ENCODE measurements at regions not wholly inside any gene's neighbourhood (a gene's known extent, or its start where the extent isn't known, plus 50 kb on each side); places are given as distances from the start of the nearest gene placed in this dataset.

GRCh38 chr5:171701100-171701541 is 84.5 kb upstream of the SMIM23 start:
- ATAC-seq (no peak), DNase-seq (no peak)
- H3K27ac ChIP-seq = no peak overlapping the region

GRCh38 chr5:171702135-171702770 is 83.4 kb upstream of the SMIM23 start:
- Histone ChIP-seq H3K4me1 (no peaks in the 10 kb centered on the region), H3K27ac (no peak overlapping the region), H3K4me3 (no peak overlapping the region), H3K27me3 (no peaks in the 10 kb centered on the region), H3K9me3 (no peaks in the 10 kb centered on the region), H3K36me3 (no peaks in the 10 kb centered on the region)
- TF ChIP-seq POLR2A (IDR thresholded peaks at IDR 0.05) (no peak), CTCF (IDR thresholded peaks at IDR 0.05 in 4 of 5, conservative IDR thresholded peaks at IDR 0.05 in 1 of 5) (no peak)
- in situ Hi-C loops (cut with MboI; ENCODE audit: low sequenced_read_pairs in 4 of 4) (no loop called here), intact Hi-C loops (cut with DNase I; ENCODE audit: low total_unique reads) (no loop called here)
- no peak for DNase-seq
- ATAC-seq = no peak

More at GRCh38 chr5:171701100-171701541, 84.5 kb upstream of the SMIM23 start:
- in situ Hi-C loops (cut with MboI; ENCODE audit: low sequenced_read_pairs in 4 of 4) = no loop called here
- H3K36me3 ChIP-seq = no peaks in the 10 kb centered on the region
- no peaks in the 10 kb centered on the region for H3K4me1 ChIP-seq
- H3K9me3 ChIP-seq = no peaks in the 10 kb centered on the region
- no peaks in the 10 kb centered on the region for H3K27me3 ChIP-seq
- no peak overlapping the region for H3K4me3 ChIP-seq
- intact Hi-C loops (cut with DNase I; ENCODE audit: low total_unique reads) = no loop called here
- TF ChIP-seq POLR2A (IDR thresholded peaks at IDR 0.05) (no peak), CTCF (IDR thresholded peaks at IDR 0.05 in 4 of 5, conservative IDR thresholded peaks at IDR 0.05 in 1 of 5) (no peak)

- Histone ChIP-seq H3K9me3 (no peaks in the 10 kb centered on the region), H3K27me3 (no peaks in the 10 kb centered on the region), H3K27ac (no peak overlapping the region), H3K4me3 (no peak overlapping the region), H3K4me1 (no peaks in the 10 kb centered on the region), H3K36me3 (no peaks in the 10 kb centered on the region)
- TF ChIP-seq CTCF (IDR thresholded peaks at IDR 0.05 in 4 of 5, conservative IDR thresholded peaks at IDR 0.05 in 1 of 5) (no peak), POLR2A (IDR thresholded peaks at IDR 0.05) (no peak)
- no peak for ATAC-seq
- in situ Hi-C loops (cut with MboI; ENCODE audit: low sequenced_read_pairs in 4 of 4) (no loop called here), intact Hi-C loops (cut with DNase I; ENCODE audit: low total_unique reads) (no loop called here)
- DNase-seq = no peak
These were observed 82.5 kb upstream of the SMIM23 start for GRCh38 chr5:171703146-171703545.

GRCh38 chr5:171705036-171705435 is 80.6 kb upstream of the SMIM23 start:
- intact Hi-C loops (cut with DNase I; ENCODE audit: low total_unique reads) (no loop called here), in situ Hi-C loops (cut with MboI; ENCODE audit: low sequenced_read_pairs in 4 of 4) (no loop called here)
- Histone ChIP-seq H3K4me3 (no peak overlapping the region), H3K27ac (no peak overlapping the region), H3K36me3 (no peaks in the 10 kb centered on the region), H3K27me3 (no peaks in the 10 kb centered on the region), H3K9me3 (no peaks in the 10 kb centered on the region), H3K4me1 (no peaks in the 10 kb centered on the region)
- DNase-seq = no peak
- no peak for TF ChIP-seq CTCF (IDR thresholded peaks at IDR 0.05 in 4 of 5, conservative IDR thresholded peaks at IDR 0.05 in 1 of 5)
- TF ChIP-seq POLR2A (IDR thresholded peaks at IDR 0.05) = no peak
- no peak for ATAC-seq

All from gastrocnemius medialis (tissue), 4 donors.